GM12875 (cell line): ENCODE measurements at regions not wholly inside any gene's neighbourhood (a gene's known extent, or its start where the extent isn't known, plus 50 kb on each side); places are given as distances from the start of the nearest gene placed in this dataset.

Experiments used
- H3K4me3 ChIP-seq: one replicate; pipeline ENCODE4 v1.5.1; 2011; ENCODE audit warnings: low read depth, low read length, control low read depth
- CTCF ChIP-seq: IDR thresholded peaks from 2 replicates; pipeline ENCODE4 v1.5.1; 2011; ENCODE audit warnings: low read depth, mild to moderate bottlenecking, control low read depth, inconsistent platforms, low read length, moderate library complexity, borderline replicate concordance; ENCODE audit not compliant: insufficient read depth

GRCh38 chr5:6135977-6136376 is 242.4 kb downstream of the MED10 start:
- no peak overlapping the region for H3K4me3 ChIP-seq
- no peak for TF ChIP-seq CTCF

GRCh38 chr5:6134281-6134680 is 244.1 kb downstream of the MED10 start:
- H3K4me3 ChIP-seq, result no peak overlapping the region
- no peak for TF ChIP-seq CTCF

GRCh38 chr5:6125781-6126180 is 252.6 kb downstream of the MED10 start:
- no peak for TF ChIP-seq CTCF
- H3K4me3 ChIP-seq, result no peak overlapping the region

GRCh38 chr5:6118691-6119090 is 259.7 kb downstream of the MED10 start:
- H3K4me3 ChIP-seq, result no peak overlapping the region
- no peak for TF ChIP-seq CTCF

DNA sequence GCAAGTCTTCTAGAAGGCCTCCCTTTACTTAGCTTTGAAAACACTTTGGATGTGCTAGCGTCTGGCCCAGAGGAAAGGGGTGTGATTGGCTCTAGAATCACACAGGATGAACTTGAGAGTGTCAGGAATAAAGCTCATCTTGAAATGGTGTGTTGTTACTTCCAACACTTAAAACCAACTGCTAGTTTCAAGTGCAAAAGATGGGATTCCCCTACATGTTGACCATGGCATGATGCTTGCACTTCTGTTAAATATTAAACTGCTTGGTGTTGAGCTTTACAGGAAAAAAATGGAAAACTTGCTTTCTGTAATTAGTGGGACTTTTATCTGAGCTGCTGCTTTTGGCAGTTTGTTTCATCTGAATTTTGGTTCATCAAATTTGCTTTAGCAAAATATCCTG is 261.1 kb downstream of the MED10 start:
- no peak for TF ChIP-seq CTCF

GRCh38 chr5:6115852-6116251 is 262.5 kb downstream of the MED10 start:
- no peak overlapping the region for H3K4me3 ChIP-seq
- TF ChIP-seq CTCF, result no peak

More for the DNA sequence above, 261.1 kb downstream of the MED10 start:
- H3K4me3 ChIP-seq, result no peak overlapping the region

- H3K4me3 ChIP-seq, result no peak overlapping the region
- no peak for TF ChIP-seq CTCF
Measured at GRCh38 chr5:6112538-6112937, 265.8 kb downstream of the MED10 start.
